HepG2 (cell line): ENCODE measurements at regions not wholly inside any gene's neighbourhood (a gene's known extent, or its start where the extent isn't known, plus 50 kb on each side); places are given as distances from the start of the nearest gene placed in this dataset.

Experiments
- HES4 ChIP-seq: sonication (generic); formaldehyde crosslinking; IDR thresholded peaks from 2 replicates; pipeline ENCODE4 v1.9.0; 2021; ENCODE audit warnings: mild to moderate bottlenecking, missing genetic modification reagents, borderline replicate concordance
- KLF15 ChIP-seq: sonication (generic); formaldehyde crosslinking; IDR thresholded peaks from 2 replicates; pipeline ENCODE4 v1.8.1; 2023; ENCODE audit warnings: borderline replicate concordance, mild to moderate bottlenecking, inconsistent platforms, missing genetic modification reagents, mixed read lengths
- KLF6 ChIP-seq: IDR thresholded peaks from 2 replicates; pipeline ENCODE4 v1.8.0; 2016; ENCODE audit warnings: missing biosample characterization, missing genetic modification reagents
- KMT2B ChIP-seq: IDR thresholded peaks from 2 replicates; pipeline ENCODE4 v1.6.1; 2016; ENCODE audit warnings: missing genetic modification reagents, missing compliant biosample characterization
- PHF8 ChIP-seq: sonication (generic); formaldehyde crosslinking; IDR thresholded peaks from 2 replicates; pipeline ENCODE4 v1.5.0; 2020; ENCODE audit warnings: missing genetic modification reagents
- RAD21 ChIP-seq: fragments of 450-650 bp; formaldehyde crosslinking; IDR thresholded peaks from 2 replicates; pipeline ENCODE4 v1.5.0; 2020; ENCODE audit warnings: mild to moderate bottlenecking
- ZMYM4 ChIP-seq: sonication (generic); formaldehyde crosslinking; IDR thresholded peaks from 2 replicates; pipeline ENCODE4 v1.8.1; 2023; ENCODE audit warnings: mild to moderate bottlenecking, missing genetic modification reagents
- ZNF569 ChIP-seq: sonication (generic); formaldehyde crosslinking; IDR thresholded peaks from 2 replicates; pipeline ENCODE4 v1.5.0; 2020; ENCODE audit warnings: mild to moderate bottlenecking, missing genetic modification reagents, moderate library complexity, borderline replicate concordance
- ZNF615 ChIP-seq: sonication (generic); formaldehyde crosslinking; IDR thresholded peaks from 2 replicates; pipeline ENCODE4 v1.5.0; 2020; ENCODE audit warnings: mild to moderate bottlenecking, missing genetic modification reagents, borderline replicate concordance
- ZNF839 ChIP-seq: sonication (generic); formaldehyde crosslinking; IDR thresholded peaks from 2 replicates; pipeline ENCODE4 v1.4.0; 2020; ENCODE audit warnings: missing genetic modification reagents, mild to moderate bottlenecking, borderline replicate concordance
- ZNF891 ChIP-seq: sonication (generic); formaldehyde crosslinking; IDR thresholded peaks from 2 replicates; pipeline ENCODE4 v1.5.0; 2020; ENCODE audit warnings: mild to moderate bottlenecking, missing genetic modification reagents
- TF ChIP-seq, protein P1 (sequence below), 2 experiments: sonication (generic) in 1 of 2; formaldehyde crosslinking in 1 of 2; IDR thresholded peaks; 2 replicates each; pipeline versions ENCODE4 v1.4.0 to v1.6.1; 2018 to 2020; ENCODE audit warnings: missing genetic modification reagents in 2 of 2, borderline replicate concordance in 1 of 2, low read depth in 1 of 2, mild to moderate bottlenecking in 1 of 2, missing biosample characterization in 1 of 2
- TF ChIP-seq, protein P2 (sequence below): sonication (generic); formaldehyde crosslinking; IDR thresholded peaks from 2 replicates; pipeline ENCODE4 v1.5.0; 2020; ENCODE audit warnings: mild to moderate bottlenecking, missing genetic modification reagents
- TF ChIP-seq, protein P3 (sequence below), 2 experiments: sonication (generic) in 1 of 2; formaldehyde crosslinking in 1 of 2; IDR thresholded peaks; 2 replicates each; pipeline versions ENCODE4 v1.4.0 to v1.6.1; 2016 to 2020; ENCODE audit warnings: borderline replicate concordance in 1 of 2, low read depth in 1 of 2, mild to moderate bottlenecking in 1 of 2, missing genetic modification reagents in 1 of 2

DNA sequence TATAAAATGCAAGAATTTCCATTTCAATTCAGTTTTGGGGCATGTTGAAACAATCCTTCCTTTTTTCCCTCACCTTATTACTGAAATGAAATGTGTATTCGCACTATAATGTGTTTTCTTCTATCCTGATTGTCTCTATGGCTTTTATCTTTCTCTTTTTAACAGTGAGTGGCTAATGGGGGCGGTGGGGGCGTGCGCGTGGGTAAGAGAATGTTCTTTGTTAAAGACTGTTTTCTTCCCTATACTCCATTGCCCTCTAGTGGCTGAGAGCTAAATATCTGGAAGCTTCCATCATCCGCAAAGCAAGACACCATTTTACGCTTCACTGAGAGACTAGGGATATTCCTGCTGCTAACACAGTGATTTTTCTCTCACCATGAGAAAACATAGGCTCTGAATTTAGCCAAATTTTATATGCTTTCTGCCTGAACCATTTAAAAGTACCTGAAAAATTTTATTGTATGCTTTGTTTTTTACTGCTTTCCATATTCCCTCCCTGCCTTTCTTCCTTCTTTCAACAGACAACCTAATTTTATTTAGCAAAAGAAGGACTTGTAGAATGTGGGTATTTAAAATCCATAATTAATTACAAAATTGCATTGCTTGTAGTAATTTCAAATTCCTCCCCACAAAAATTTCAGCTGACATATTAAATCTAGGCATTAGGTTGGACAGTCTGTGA is 194.0 kb downstream of the GASK1B start (continued):
- TF ChIP-seq PHF8 = no peak
- no peak for TF ChIP-seq ZNF569 (CRISPR knock-in tag)
- TF ChIP-seq KMT2B = no peak
- TF ChIP-seq ZNF615 = no peak
- no peak for TF ChIP-seq KLF6
- no peak for TF ChIP-seq ZNF839 (CRISPR knock-in tag)
- TF ChIP-seq, protein P1, sequence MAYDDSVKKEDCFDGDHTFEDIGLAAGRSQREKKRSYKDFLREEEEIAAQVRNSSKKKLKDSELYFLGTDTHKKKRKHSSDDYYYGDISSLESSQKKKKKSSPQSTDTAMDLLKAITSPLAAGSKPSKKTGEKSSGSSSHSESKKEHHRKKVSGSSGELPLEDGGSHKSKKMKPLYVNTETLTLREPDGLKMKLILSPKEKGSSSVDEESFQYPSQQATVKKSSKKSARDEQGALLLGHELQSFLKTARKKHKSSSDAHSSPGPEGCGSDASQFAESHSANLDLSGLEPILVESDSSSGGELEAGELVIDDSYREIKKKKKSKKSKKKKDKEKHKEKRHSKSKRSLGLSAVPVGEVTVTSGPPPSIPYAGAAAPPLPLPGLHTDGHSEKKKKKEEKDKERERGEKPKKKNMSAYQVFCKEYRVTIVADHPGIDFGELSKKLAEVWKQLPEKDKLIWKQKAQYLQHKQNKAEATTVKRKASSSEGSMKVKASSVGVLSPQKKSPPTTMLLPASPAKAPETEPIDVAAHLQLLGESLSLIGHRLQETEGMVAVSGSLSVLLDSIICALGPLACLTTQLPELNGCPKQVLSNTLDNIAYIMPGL (CRISPR knock-in tag; IDR thresholded peaks at IDR 0.05; ENCODE audit: borderline replicate concordance in 1 of 2, low read depth in 1 of 2) = 0 out of 4 replicates have a peak, but pooled peaks of 1 of the 2 experiments have one; percentile 17
- TF ChIP-seq RAD21 (CRISPR knock-in tag) = peak; percentile 85
- no peak for TF ChIP-seq ZNF891 (CRISPR knock-in tag)
- no peak for TF ChIP-seq HES4 (CRISPR knock-in tag)
- TF ChIP-seq, protein P2, sequence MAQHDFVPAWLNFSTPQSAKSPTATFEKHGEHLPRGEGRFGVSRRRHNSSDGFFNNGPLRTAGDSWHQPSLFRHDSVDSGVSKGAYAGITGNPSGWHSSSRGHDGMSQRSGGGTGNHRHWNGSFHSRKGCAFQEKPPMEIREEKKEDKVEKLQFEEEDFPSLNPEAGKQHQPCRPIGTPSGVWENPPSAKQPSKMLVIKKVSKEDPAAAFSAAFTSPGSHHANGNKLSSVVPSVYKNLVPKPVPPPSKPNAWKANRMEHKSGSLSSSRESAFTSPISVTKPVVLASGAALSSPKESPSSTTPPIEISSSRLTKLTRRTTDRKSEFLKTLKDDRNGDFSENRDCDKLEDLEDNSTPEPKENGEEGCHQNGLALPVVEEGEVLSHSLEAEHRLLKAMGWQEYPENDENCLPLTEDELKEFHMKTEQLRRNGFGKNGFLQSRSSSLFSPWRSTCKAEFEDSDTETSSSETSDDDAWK (CRISPR knock-in tag) = no peak
- no peak for TF ChIP-seq KLF15 (CRISPR knock-in tag)
- TF ChIP-seq ZMYM4 (CRISPR knock-in tag) = no peak; the same call in 1 of the 2 replicates
- TF ChIP-seq, protein P3, sequence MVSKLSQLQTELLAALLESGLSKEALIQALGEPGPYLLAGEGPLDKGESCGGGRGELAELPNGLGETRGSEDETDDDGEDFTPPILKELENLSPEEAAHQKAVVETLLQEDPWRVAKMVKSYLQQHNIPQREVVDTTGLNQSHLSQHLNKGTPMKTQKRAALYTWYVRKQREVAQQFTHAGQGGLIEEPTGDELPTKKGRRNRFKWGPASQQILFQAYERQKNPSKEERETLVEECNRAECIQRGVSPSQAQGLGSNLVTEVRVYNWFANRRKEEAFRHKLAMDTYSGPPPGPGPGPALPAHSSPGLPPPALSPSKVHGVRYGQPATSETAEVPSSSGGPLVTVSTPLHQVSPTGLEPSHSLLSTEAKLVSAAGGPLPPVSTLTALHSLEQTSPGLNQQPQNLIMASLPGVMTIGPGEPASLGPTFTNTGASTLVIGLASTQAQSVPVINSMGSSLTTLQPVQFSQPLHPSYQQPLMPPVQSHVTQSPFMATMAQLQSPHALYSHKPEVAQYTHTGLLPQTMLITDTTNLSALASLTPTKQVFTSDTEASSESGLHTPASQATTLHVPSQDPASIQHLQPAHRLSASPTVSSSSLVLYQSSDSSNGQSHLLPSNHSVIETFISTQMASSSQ (IDR thresholded peaks at IDR 0.05; ENCODE audit: low read depth) = no peak
- TF ChIP-seq, protein P3 (CRISPR knock-in tag; IDR thresholded peaks at IDR 0.05; ENCODE audit: borderline replicate concordance) = no peak
